ENCODE measurements at regions not wholly inside any gene's neighbourhood (a gene's known extent, or its start where the extent isn't known, plus 50 kb on each side); places are given as distances from the start of the nearest gene placed in this dataset.
A peak's percentile ranks its signal among the peaks of the same experiment; 100 is the strongest.

DNA sequence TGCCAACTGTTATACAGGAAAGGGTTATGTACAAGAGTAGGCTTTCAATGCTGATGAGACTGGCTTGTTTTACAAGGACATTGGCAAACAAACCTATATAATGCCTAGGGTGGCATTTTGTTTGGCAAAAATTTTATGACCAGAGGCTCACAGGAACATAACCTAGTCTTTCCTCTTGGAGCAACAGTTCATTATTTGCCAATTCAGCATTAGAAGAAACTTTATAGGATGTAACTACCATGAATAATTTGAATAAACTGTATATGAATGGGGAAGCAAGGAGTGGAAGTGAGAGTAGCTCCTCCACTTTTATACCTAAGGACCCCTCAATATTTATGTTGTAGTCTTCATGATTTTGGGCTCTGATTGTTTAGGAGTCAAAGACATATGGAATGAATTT is 103.9 kb upstream of the WAC start:
- Histone ChIP-seq H3K27me3 (no peaks in the 10 kb centered on the region), H3K27ac (no peak overlapping the region), H3K4me1 (peaks cover 0 to 9% (median 0%) of the 10 kb centered on the region in 3 donors), H3K4me3 (no peak overlapping the region), H3K9me3 (no peaks in the 10 kb centered on the region), H3K36me3 (no peaks in the 10 kb centered on the region)
- TF ChIP-seq POLR2A (IDR thresholded peaks at IDR 0.05), result no peak
- DNase-seq, result no peak
- intact Hi-C loops (cut with DNase I), result no loop called here

GRCh38 chr10:28429573-28430216 is 103.2 kb upstream of the WAC start:
- 67 to 74% methylated on average over 3 of the region's 3 CpGs for WGBS, 2 donors
- H3K27me3 ChIP-seq, result no peaks in the 10 kb centered on the region
- no peak for DNase-seq
- TF ChIP-seq POLR2A (IDR thresholded peaks at IDR 0.05), result no peak
- TF ChIP-seq, protein P1, sequence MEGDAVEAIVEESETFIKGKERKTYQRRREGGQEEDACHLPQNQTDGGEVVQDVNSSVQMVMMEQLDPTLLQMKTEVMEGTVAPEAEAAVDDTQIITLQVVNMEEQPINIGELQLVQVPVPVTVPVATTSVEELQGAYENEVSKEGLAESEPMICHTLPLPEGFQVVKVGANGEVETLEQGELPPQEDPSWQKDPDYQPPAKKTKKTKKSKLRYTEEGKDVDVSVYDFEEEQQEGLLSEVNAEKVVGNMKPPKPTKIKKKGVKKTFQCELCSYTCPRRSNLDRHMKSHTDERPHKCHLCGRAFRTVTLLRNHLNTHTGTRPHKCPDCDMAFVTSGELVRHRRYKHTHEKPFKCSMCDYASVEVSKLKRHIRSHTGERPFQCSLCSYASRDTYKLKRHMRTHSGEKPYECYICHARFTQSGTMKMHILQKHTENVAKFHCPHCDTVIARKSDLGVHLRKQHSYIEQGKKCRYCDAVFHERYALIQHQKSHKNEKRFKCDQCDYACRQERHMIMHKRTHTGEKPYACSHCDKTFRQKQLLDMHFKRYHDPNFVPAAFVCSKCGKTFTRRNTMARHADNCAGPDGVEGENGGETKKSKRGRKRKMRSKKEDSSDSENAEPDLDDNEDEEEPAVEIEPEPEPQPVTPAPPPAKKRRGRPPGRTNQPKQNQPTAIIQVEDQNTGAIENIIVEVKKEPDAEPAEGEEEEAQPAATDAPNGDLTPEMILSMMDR (IDR thresholded peaks at IDR 0.05), result no peak
- H3K4me3 ChIP-seq, result no peak overlapping the region
- H3K27ac ChIP-seq, result no peak overlapping the region
- no peaks in the 10 kb centered on the region for H3K36me3 ChIP-seq
- intact Hi-C loops (cut with DNase I), result no loop called here
- H3K4me1 ChIP-seq, result peaks cover 0 to 9% (median 0%) of the 10 kb centered on the region in 3 donors
- H3K9me3 ChIP-seq, result no peaks in the 10 kb centered on the region

DNA sequence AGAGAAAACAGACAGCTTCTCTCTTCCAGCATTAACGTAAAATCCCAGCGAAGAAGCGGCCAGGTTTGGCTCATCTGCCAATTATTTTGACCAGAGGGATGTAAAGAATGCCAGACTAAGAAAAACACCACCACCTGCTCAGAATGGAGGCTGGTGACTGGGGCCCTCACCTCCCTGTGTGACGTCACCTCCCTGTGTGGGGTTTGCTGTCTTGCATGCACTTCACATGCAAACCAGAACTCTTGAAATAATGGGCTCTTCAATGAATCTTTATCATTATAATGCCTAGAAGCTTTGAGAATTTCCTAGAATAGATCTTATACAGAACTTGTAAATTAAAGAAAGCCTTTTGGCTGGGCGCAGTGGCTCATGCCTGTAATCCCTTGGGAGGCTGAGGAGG is 101.8 kb upstream of the WAC start:
- intact Hi-C loops (cut with DNase I), result no loop called here
- no peak for TF ChIP-seq POLR2A (IDR thresholded peaks at IDR 0.05)
- TF ChIP-seq, protein P1 (IDR thresholded peaks at IDR 0.05), result no peak
- Histone ChIP-seq H3K27ac (no peak overlapping the region), H3K36me3 (no peaks in the 10 kb centered on the region), H3K4me1 (peaks cover 0 to 9% (median 0%) of the 10 kb centered on the region in 3 donors), H3K4me3 (no peak overlapping the region), H3K9me3 (no peaks in the 10 kb centered on the region), H3K27me3 (no peaks in the 10 kb centered on the region)
- no peak for DNase-seq
- WGBS, 2 donors, result 71 to 72% methylated on average over 5 of the region's 5 CpGs

DNA sequence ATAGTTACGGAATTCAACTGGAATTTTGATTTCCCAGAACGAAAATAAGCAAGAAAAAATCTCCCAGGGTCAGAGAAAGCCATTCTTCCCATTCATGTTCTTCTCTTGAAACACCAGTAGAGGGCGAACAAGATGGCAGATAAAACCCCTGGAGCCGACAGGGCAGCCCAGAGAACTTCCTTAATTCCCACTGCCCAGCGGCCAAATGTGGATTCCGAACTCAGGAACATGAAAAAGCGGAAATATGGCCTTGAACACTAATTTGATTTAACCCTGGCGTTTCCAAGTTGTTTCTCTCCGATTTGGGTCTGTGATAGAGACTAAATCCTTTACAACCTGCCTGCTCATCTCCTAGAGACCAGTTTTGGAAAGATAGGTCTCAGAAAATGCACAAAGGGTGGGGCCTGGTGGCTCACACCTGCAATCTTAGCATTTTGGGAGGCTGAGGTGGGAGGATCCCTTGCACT is 100.7 kb upstream of the WAC start:
- intact Hi-C loops (cut with DNase I), result no loop called here
- no peak overlapping the region for H3K27ac ChIP-seq
- TF ChIP-seq, protein P1 (IDR thresholded peaks at IDR 0.05), result peak; percentile 25 to 76 (median 65)
- no peak for TF ChIP-seq POLR2A (IDR thresholded peaks at IDR 0.05)
- no peak for DNase-seq
- peaks cover 0 to 9% (median 0%) of the 10 kb centered on the region in 3 donors for H3K4me1 ChIP-seq
- H3K9me3 ChIP-seq, result no peaks in the 10 kb centered on the region
- H3K36me3 ChIP-seq, result no peaks in the 10 kb centered on the region
- WGBS, 2 donors, result 2 to 5% methylated on average over 9 of the region's 9 CpGs
- H3K27me3 ChIP-seq, result peaks cover 0 to 1% (median 0%) of the 10 kb centered on the region in 4 donors
- peak overlapping the region in 1 of 4 donors; percentile 16 for H3K4me3 ChIP-seq

GRCh38 chr10:28434063-28434462 is 98.9 kb upstream of the WAC start:
- no peak for TF ChIP-seq POLR2A (IDR thresholded peaks at IDR 0.05)
- TF ChIP-seq, protein P1 (IDR thresholded peaks at IDR 0.05), result no peak
- H3K36me3 ChIP-seq, result no peaks in the 10 kb centered on the region
- intact Hi-C loops (cut with DNase I), result no loop called here
- no peak overlapping the region for H3K27ac ChIP-seq
- WGBS, 2 donors, result 51 to 55% methylated on average over 4 of the region's 4 CpGs
- no peak for DNase-seq
- peaks cover 0 to 8% (median 0%) of the 10 kb centered on the region in 4 donors for H3K27me3 ChIP-seq
- peaks cover 0 to 9% (median 0%) of the 10 kb centered on the region in 3 donors for H3K4me1 ChIP-seq
- H3K9me3 ChIP-seq, result no peaks in the 10 kb centered on the region
- H3K4me3 ChIP-seq, result no peak overlapping the region

All from esophagus squamous epithelium (tissue), 5 donors.